ENCODE measurements at regions not wholly inside any gene's neighbourhood (a gene's known extent, or its start where the extent isn't known, plus 50 kb on each side); places are given as distances from the start of the nearest gene placed in this dataset.

GRCh38 chr1:118739501-118739900, 248.6 kb downstream of the TBX15 start:
- TF ChIP-seq CTCF (IDR thresholded peaks at IDR 0.05) (no peak), EP300 (IDR thresholded peaks at IDR 0.05) (no peak), POLR2A (IDR thresholded peaks at IDR 0.05) (no peak)
